Heart left ventricle (tissue), 16 donors: ENCODE measurements at regions not wholly inside any gene's neighbourhood (a gene's known extent, or its start where the extent isn't known, plus 50 kb on each side); places are given as distances from the start of the nearest gene placed in this dataset.

Experiments used
- ATAC-seq, 4 donors: fragments of 200-7000 bp; cut with Tn5 transposase; one replicate each; pipeline ENCODE4 v1.9.1; 2020 to 2022; ENCODE audit warnings: moderate library complexity in 4 of 4, mild to moderate bottlenecking in 3 of 4, moderate number of reproducible peaks in 1 of 4
- DNase-seq, 5 donors: peaks; one replicate each; pipeline ENCODE4 v3.0.0-alpha.2; 2020
- H3K27ac ChIP-seq, 12 donors: fragments of 200-600 bp; sonication (generic) in 4 of 12; one replicate each; pipeline versions ENCODE4 v1.5.0 to v1.8.0; 2016 to 2022; ENCODE audit warnings: mild to moderate bottlenecking in 2 of 12
- H3K27me3 ChIP-seq, 9 donors: fragments of 200-600 bp; sonication (generic) in 2 of 9; one replicate each; pipeline versions ENCODE4 v1.5.1 to v1.8.0; 2016 to 2022; ENCODE audit warnings: mild to moderate bottlenecking in 3 of 9
- H3K36me3 ChIP-seq, 9 donors: fragments of 200-600 bp; sonication (generic) in 2 of 9; one replicate each; pipeline versions ENCODE4 v1.5.0 to v1.8.0; 2018 to 2022; ENCODE audit warnings: mild to moderate bottlenecking in 2 of 9
- H3K4me1 ChIP-seq, 12 donors: fragments of 200-600 bp; sonication (generic) in 4 of 12; one replicate each; pipeline versions ENCODE4 v1.5.0 to v1.8.0; 2016 to 2022; ENCODE audit warnings: mild to moderate bottlenecking in 3 of 12
- H3K4me3 ChIP-seq, 12 donors: fragments of 200-600 bp; sonication (generic) in 4 of 12; one replicate each; pipeline versions ENCODE4 v1.5.0 to v1.8.0; 2017 to 2022; ENCODE audit warnings: mild to moderate bottlenecking in 9 of 12, moderate library complexity in 4 of 12
- H3K9me3 ChIP-seq, 12 donors: fragments of 200-600 bp; sonication (generic) in 4 of 12; one replicate each; pipeline versions ENCODE4 v1.5.0 to v1.8.0; 2016 to 2022; ENCODE audit warnings: mild to moderate bottlenecking in 1 of 12
- POLR2A ChIP-seq, 2 donors: fragments of 450-650 bp; IDR thresholded peaks; one replicate each; pipeline ENCODE4 v1.6.1; 2017; ENCODE audit warnings: antibody characterized with exemption in 2 of 2, mild to moderate bottlenecking in 2 of 2, moderate library complexity in 2 of 2
- WGBS, 4 donors: extraction: QIAGEN DNeasy Blood & Tissue Kit in 2 of 4; methylation state at CpG; one replicate each; pipeline versions ENCODE4 v1.1.5 to v1.1.7; 2013 to 2018; 5-methylcytosine and 5-hydroxymethylcytosine counted together
- intact Hi-C, 10 donors: fragments of 100-400 bp; cut with DNase I; formaldehyde crosslinking; loops; one replicate each; pipeline versions ENCODE4 v1.11.1 to v1.14.2; 2022
- TF ChIP-seq, protein P1 (sequence below), 12 donors: fragments of 200-600 bp; sonication (generic) in 4 of 12; IDR thresholded peaks; one replicate each; pipeline versions ENCODE4 v1.5.0 to v1.8.0; 2018 to 2022; ENCODE audit warnings: antibody characterized with exemption in 12 of 12, mild to moderate bottlenecking in 5 of 12
- donor health status: ischemic (EF 13 %, LVEDD 7.1; RV severe dilation, severe dysfunction).
- donor health status: healthy with polysubstance abuse.
- donor health status: DM: no; HTN: yes; CAD: no.
- donor health status: DM: no; HTN: no; CAD: no.
- donor health status: ischemic (EF 25% LVEDD 6.9; RV normal size, moderate dysfunction).
- donor health status: ischemic (EF 25% LVEDD 5.7; RV mildly dilated, moderate dysfunction).
- donor health status: healthy.
- donor health status: DM: yes; HTN: yes; CAD: no.
- donor health status: ischemic (EF 35%, LVEDD 5.7; RV mildly dilated, moderate dysfunction).
- donor health status: nonischemic (EF 11% LVEDD 7.7; RV severe dilation, severe dysfunction).
- donor health status: DM: yes; HTN: yes; CAD: no.
- donor health status: PGD.
- donor health status: ischemic (EF 29% LVEDD 5.4; RV normal size, mild dysfunction).
- donor health status: nonischemic (EF 23%, LVEDD 6.1; RV moderate dilation, normal function).

DNA sequence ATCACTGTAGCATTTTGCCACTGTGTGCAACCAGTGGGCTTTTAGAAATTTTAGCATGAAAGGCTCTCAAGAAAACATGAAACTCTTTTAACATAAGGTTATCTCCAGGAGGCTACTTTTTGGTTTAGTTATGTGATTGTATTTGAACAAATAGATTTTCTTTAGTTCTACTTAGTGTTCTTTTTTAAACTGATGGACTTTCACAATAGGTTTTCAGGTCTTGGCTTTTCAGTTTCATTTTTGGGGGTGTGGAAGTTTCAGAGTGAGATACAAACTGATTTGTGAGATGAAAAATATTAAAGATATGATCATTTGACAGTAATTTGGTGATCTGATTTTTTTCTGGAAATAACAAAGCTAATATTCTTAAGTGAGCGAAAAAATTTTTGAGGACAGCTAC, 344.1 kb downstream of the PHF14 start:
- H3K27me3 ChIP-seq = no peaks in the 10 kb centered on the region
- 87 to 97% (median 91%) methylated on average over 1 of the region's 1 CpG for WGBS, 4 donors
- no peaks in the 10 kb centered on the region for H3K4me1 ChIP-seq
- no peaks in the 10 kb centered on the region for H3K9me3 ChIP-seq
- TF ChIP-seq, protein P1, sequence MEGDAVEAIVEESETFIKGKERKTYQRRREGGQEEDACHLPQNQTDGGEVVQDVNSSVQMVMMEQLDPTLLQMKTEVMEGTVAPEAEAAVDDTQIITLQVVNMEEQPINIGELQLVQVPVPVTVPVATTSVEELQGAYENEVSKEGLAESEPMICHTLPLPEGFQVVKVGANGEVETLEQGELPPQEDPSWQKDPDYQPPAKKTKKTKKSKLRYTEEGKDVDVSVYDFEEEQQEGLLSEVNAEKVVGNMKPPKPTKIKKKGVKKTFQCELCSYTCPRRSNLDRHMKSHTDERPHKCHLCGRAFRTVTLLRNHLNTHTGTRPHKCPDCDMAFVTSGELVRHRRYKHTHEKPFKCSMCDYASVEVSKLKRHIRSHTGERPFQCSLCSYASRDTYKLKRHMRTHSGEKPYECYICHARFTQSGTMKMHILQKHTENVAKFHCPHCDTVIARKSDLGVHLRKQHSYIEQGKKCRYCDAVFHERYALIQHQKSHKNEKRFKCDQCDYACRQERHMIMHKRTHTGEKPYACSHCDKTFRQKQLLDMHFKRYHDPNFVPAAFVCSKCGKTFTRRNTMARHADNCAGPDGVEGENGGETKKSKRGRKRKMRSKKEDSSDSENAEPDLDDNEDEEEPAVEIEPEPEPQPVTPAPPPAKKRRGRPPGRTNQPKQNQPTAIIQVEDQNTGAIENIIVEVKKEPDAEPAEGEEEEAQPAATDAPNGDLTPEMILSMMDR (IDR thresholded peaks at IDR 0.05) = no peak
- no peak for TF ChIP-seq POLR2A (IDR thresholded peaks at IDR 0.05)
- H3K4me3 ChIP-seq = no peak overlapping the region
- DNase-seq (no peak), ATAC-seq (no peak)
- H3K27ac ChIP-seq = no peak overlapping the region
- intact Hi-C loops = no loop called here
- H3K36me3 ChIP-seq = no peaks in the 10 kb centered on the region

DNA sequence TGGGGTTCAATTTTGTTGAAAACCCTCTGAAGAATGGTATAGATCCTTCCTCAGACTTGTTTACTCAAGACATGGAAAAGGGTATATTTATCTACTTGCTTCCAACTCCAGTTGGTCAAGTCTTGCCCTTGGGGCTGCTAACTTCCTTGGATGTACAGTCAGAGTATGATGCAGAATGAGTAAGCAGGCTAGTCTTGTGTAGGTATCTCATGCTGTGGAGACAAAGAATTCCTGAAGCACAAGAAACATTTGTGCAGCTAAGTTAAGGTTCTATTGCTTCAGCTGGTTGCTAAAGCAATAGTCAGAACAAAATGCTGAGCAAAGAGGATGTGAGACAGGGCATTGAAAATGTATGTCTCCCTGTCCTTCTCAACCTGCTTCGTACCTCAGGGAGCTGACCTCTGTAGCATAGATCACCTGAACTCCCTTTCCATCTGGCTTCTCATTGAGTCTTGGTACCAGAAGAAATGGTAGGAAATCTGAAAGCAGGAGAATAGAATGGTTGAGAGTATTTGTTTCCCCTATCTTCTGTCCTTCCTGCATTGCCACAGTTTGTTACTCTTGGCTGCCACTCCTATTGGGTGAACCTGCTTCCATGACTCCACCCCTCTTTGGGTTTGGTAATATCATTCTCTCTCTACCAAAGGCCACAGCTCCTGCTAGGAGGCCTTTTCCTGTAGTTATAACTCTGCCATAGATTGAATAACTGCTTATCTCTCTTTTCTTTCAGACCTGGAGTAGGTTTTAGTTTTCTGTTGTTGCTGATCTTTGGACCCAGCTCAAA, 346.0 kb downstream of the PHF14 start:
- ATAC-seq (no peak), DNase-seq (no peak)
- H3K4me3 ChIP-seq = no peak overlapping the region
- H3K9me3 ChIP-seq = peaks cover 0 to 9% (median 0%) of the 10 kb centered on the region in 12 donors
- intact Hi-C loops = no loop called here
- no peak overlapping the region for H3K27ac ChIP-seq
- H3K27me3 ChIP-seq = no peaks in the 10 kb centered on the region
- 76 to 85% (median 78%) methylated on average over 1 of the region's 1 CpG for WGBS, 4 donors
- H3K36me3 ChIP-seq = no peaks in the 10 kb centered on the region
- no peak for TF ChIP-seq POLR2A (IDR thresholded peaks at IDR 0.05)
- TF ChIP-seq, protein P1 (IDR thresholded peaks at IDR 0.05) = no peak
- H3K4me1 ChIP-seq = no peaks in the 10 kb centered on the region
